GM04504 (cell line): ENCODE measurements at regions not wholly inside any gene's neighbourhood (a gene's known extent, or its start where the extent isn't known, plus 50 kb on each side); places are given as distances from the start of the nearest gene placed in this dataset.

Experiments
- DNase-seq: peaks from one replicate; pipeline ENCODE4 v3.0.0-alpha.2; 2012; ENCODE audit warnings: low read depth

DNA sequence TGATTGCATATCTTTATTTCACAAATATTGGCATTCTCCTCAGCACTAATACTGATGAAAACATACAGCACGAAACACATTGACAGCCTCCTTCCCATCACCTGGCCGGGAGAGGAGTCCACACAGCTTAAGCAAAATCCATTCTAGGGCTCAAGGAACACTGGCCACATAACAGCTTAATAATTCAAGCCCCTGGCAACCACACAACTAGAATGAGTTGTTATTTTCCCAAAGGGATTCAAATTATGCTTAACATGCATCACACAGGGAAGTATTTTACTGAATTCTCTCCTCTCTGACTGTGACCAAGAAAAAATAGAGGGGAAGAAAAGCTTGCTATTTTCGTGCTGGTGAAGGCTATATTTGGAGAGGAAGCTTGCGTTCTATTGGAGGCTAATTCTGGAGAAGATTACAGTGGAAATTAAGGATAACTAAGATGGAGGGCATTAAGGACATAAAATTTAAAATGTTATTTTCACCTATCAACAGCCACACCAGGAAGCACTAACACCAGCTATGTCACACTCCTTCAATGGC, 198.5 kb downstream of the ADGRG6 start:
- no peak for DNase-seq

DNA sequence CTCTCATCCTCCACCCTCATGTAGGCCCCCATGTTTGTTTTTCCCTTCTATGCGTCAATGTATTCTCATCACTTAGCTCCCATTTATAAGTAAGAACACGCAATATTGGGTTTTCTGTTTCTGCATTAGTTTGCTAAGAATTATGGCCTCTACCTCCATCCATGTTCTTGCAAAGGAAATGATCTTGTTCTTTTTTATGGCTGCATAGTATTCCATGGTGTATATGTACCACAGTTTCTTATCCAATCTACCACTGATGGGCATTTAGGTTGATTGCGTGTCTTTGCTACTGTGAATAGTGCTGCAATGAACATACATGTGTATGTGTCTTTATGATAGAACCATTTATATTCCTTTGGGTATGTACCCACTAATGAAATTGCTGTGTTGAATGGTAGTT, 200.0 kb downstream of the ADGRG6 start:
- DNase-seq: no peak

DNA sequence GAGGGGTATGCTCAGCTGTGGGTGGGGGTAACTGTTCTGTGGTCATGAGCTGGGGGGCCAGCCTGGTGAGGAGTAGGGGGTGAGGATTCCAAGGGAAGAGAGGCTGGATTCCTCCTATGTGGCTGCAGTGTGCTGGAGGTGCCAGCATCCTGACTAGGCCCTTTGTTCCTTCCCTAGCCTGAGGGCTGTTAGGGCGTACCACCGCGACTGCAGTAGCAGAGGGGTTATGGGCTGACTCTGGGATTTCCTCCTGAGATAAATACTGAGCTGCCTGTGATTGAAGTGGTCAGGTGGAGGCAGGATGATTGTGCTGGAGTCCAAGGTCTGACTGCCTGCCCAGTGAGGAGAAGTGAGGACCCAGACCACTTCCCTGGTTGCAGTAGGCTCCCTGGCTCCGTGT, 205.3 kb downstream of the ADGRG6 start:
- no peak for DNase-seq

DNA sequence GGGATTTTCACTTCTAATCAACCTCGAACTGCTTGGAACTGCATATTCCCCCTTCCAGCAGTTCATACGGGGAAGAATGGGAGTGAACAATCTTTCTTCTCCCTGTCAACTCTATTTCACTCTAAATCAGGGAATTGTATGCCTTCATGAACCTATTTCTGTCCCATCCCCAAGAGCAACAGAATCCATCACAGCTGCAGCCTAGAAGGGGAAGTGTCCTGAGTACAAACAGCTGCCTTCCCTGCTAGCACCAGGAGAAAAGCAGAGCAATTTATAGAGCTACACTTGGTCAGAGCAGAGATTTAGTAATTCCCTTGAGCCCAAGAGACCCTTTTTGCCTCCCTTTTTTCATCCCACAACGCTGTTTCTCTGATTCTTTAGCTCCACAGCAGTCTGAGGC, 208.4 kb downstream of the ADGRG6 start:
- no peak for DNase-seq

DNA sequence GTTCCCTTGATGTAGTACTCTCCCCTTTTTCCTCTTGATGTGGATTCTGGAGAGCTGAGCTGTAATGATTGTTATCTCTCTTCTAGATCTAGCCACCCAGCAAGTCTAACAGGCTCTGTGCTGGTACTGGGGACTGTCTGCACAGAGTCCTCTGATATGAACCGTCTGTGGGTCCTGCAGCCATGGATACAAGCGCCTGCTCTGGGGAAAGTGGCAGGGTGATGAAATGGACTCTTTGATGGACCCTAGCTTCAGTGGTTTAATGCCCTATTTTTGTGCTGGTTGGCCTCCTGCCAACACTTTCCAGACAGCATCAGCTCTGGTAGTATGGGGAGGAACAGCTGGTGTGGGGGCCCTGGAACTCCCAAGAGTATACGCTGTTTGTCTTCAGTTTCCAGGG, 216.3 kb downstream of the ADGRG6 start:
- no peak for DNase-seq

DNA sequence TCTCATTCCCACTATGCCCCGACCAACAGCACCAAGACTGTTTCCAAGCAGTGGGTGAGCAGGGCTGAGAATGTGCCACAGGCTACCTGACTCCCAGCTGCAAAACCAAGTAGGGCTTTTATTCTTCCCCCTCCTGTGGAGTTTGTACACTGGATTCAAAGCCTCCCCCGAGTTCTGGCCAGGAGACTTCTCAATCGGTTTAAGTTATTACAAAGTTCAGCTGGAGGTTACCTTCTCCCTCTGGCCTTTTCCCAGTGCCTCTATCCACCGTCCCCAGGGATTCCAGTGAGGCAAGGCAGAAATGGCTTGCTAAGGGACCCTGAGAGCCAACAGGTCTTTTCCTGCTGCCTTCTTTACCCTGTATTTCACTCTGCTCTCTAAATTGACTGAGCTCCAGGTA, 217.0 kb downstream of the ADGRG6 start:
- DNase-seq: no peak

DNA sequence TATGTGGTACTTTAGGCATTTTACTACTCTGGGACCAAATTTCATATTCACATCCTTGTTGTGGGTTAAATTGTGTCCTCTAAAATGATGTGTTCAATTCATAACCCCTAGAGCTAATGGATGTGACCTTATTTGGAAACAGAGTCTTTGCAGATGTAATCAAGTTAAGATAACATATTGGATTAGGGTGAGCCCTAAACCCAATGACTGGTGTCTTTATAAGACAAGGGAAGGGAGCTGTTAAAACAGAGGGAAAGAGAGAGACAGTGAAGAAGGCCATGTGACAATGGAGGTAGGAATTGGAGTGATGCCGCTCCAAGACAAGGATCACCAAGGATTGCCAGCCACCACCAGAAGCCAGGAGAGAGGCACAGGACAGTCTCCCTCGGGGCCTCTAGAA, 220.0 kb downstream of the ADGRG6 start:
- DNase-seq: no peak

DNA sequence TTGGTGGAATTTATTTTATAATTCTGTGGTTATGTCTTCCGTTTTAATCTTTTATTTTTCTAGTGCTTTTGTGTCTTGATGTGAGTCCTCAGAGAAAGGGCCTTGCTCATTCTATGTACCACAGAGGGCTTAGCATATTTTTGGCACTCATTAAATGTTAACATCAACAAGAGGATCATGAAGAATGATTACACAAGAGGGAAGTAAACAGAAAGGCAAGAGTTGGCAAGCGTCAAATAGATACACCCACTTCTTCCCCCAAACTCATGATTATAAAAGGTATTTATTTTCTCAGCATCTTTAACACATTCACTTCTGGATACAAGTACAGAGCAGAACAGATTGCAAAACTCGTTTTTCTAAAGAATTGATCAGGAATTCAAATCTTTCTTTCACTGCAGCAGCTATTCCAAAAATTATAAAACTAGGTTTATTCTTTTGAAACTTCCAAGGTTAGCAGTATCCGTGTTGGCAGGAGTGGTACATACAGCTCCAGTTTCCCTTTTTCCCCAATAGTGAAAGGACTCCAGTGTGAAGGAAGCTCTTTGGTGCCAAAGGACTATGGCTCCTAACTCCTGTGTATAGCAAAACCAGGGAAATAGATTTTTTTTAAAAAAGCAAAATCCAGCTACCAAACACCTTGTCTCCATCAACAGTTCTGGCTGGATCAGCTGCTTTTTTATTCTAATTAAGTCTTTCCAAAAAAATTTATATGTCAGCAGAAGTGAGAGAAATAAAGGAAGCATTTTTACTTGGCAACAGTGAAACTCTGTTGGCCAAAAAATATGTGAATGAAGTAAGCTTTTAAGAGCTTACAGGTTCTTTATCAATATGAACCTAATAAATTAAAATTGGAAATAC, 221.9 kb downstream of the ADGRG6 start:
- DNase-seq: no peak

DNA sequence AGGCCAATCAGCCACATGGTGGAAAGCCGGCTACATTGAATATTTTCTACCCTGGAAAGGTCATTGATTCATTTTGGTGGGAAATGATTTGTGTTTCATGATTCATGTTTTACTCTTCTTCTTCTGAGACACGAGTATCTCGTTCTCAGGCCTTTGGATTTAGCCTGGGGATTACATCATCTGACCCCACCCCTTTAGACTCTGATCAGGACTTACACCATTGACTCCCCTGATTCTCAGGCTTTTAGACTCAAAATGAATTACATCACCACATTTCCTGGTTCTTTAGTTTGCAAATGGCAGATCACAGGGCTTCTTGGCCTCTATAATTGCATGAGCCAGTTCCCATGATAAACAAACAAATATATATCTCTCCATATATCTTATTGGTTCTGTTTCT, 228.8 kb downstream of the ADGRG6 start:
- no peak for DNase-seq

DNA sequence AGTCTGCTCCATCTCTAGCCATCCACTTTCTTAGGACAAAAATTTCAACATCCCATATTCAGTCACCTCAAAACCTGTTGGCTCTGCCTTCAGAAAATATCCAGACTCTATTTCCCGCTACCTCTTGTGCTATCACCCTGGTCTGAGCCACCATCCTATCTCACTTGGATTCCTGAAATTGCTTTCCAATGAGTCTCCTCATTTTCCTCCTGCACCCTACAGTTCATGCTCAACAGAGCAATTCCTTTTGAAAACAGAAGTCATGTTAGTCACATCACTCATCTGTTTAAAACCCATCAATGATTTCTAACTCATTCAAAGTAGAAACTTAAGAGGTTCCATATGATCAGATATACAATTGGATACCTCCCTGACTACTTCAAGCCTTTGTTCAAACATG, 229.9 kb downstream of the ADGRG6 start:
- no peak for DNase-seq

DNA sequence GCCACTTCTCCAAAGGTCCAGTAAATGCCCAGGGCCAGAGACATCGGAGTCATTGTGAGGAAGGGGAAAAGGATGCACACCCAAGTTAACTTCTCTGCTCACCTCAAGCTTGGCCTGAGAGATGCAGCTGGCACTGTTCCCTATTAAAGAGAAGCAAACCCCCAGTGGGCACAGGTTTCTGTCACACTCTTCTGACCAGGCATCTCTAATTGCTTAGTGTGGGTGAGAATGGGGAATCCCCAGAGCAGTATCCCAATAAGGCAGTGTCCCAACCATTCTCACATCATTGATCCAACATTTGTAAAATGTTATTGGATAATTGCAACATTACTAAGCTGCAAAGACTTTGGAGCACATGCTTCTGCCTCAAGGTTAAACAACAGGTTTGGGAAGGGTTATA, 232.3 kb downstream of the ADGRG6 start:
- DNase-seq: no peak

DNA sequence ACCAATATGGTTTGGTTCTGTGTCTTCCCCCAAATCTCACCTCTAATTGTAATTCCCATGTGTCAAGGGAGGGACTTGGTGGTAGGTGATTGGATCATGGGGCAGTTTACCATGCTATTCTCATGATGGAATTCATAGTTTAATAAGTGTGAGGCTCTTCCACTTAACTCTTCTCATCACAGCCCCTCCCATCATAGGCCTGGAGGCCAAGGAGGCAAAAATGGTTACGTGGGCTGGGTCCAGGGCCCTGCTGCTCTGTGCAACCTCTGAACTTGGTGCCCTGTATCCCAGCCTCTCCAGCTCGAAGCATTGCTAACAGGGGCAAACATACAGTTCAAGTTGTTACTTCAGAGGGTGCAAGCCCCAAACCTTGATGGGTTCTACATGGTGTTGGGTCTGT, 232.7 kb downstream of the ADGRG6 start:
- no peak for DNase-seq

DNA sequence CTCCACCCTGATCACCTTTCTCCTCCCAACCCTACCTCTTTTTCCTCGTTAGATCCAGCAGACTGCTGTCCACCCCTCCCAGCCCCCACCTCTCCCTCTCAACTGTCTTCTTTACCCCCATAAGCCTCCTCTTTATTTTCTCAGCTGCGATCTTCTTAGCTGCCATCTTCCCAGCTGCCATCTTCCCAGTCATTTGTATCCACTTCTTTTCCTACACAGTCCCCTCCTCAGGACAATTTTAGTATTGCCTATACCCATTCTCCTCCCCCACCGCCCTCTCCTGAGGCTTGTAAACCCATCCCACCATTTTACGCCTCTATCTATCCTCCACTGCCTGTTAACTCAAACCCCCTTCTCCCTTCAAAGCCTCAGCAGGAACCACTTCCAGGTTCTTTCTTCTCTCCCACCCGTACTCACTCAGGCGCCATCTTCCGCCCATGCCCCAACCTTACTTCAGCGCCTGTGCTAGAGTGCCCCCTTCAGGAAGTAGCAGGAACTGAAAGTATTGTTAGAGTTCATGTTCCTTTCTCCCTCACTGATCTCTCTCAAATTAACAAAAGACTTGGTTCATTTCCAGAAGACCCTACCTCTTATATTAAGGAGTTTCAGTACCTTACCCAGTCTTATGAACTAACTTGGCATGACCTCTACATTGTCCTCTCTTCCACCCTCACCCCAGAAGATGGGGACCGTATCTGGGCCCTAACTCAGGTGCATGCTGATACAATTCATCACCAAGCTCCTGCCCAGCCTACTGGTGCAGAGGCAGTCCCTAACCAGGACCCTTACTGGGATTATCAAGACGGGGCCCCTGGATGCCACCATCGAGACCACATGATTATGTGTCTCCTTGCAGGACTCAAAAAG, 236.0 kb downstream of the ADGRG6 start:
- DNase-seq: no peak

DNA sequence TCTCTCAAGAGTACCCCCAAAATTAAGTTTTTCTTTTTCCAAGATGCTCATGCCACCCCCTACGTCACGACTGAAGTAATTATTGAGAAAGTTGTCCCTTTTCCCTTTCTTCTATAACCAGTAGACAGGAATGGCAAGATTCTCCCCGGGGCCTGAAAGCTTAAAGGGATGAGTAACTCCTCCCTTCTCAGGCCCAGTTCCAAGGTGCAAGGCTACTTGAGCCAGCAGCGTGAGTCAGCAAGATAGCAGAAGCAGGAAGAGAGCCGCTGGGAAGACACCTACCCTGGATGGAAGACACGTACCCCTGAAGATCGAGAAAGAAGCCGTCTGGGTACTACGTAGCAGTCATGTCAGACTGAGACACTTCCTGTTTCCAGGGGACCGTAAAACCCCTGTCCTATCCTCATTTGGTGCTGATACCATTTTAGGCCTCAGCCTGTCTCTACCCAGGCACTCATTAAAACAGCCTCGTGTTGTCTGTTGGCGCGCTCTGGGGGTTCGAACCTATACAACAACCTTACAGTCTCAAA, 241.0 kb downstream of the ADGRG6 start:
- peak; percentile 42 for DNase-seq

DNA sequence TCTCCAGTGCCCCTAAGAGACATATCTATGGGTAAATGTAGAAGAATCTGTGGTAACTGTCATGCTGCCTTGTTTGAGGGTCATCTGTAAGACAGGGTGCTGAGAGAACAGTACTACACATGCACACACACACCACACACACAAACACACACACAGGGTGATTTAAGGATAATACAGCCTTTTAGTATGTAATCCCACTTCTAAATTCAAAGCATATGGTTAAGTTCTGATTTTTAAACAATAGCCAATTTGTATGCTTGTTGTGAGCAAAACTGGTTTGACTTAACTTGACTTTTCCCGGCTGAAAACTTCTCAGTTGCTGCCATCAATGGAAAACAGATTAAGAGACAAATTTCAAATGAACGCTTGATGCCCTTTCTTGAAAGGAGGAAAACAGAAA, 241.8 kb downstream of the ADGRG6 start:
- no peak for DNase-seq

DNA sequence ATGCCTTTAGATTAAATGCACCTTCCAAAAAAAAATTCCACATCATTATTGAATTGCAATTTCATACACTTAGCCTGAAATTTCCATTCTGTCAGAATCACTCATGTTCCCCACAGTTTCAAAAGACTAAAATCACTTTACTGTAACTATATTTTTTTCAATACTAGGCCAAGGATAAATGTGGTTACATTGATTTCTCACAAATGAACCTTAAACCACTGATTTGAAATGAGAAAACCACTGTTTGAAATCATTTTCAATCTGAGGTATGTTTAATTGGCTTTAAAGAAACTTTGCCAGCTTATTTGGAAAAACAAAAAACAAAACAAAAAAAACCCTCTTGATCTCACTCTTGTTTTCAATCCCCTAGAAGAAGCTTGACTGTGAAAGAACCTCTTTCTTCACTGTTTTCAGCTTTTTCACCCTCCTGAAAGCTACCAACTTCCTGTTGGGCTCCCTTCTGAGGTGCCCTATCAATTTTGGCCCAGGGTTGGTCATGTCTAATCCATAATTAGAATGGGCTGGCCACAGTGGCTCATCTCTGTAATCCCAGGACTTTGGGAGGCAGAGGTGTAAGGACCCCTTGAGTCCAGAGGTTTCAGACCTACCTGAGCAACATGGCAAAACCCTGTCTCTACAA, 242.5 kb downstream of the ADGRG6 start:
- no peak for DNase-seq

DNA sequence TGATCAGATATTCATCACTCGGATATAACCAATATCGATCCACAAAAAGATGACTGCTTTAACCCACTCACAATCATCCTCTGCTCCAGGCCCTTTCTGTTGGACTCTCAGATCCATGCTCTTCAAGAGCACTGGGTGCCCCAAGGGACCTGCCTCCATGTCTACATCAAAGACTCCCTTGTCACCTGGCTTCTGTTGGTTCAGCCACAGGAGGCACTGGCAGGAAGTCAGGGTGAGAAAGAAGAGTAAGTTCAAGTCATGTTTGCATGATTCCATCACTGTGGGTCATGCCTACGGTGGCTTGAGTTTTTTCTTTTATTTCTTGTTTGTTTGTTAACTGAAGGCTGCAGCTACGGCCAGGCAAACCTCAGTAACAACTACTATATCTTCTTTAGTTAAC, 243.3 kb downstream of the ADGRG6 start:
- no peak for DNase-seq

DNA sequence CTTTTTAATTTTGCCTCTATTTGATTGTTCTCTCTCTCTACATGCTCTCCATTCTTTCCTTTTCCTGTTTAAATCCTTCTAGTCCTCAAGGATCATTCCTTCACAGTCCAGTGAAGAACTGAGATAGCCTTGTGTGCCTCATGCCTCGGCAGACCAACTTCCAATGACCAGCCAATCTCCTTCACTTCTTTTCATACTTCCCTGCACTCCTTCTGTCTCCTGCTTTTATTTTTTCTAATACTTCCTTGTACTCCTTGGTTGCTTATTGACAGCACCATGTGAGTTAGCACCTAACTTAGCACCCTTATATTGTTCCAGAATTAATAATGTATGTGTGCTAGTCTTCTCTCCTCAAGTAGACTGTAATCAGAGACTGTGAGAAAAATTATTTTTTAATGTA, 246.8 kb downstream of the ADGRG6 start:
- no peak for DNase-seq

DNA sequence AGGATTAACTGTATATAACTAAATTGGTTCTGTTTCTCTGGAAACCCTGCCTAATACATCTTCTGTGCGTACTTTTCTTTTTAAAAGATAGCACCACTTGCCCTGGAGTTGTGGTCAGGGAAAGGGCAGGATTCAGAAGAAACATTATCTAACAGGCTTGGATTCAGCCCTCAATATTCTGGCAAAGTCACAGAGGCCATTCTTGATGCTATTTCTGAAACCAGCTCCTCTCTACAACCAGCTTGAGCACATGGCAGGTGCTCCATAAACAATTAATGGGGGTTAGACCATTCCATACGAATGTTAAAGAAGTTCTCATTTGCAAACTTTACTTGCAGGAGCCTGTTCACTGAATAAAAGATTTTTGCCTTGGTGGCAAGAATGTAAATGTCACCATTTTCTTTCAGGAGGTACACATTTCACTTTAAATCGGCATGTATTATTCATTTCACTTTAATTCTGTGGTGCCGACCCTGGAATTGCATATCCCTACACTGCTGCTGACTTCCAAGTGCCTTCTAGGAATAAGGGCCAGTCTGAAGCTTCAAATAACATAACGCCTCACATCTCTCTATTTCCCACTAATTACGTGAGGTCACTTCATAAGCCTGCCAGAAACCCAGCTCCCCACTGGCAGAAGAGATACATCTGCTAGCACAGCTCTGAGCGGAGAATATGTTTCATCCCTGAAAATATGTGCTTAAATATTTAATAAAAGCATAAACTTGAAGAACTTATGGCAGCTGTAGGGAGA, 248.7 kb downstream of the ADGRG6 start:
- no peak for DNase-seq

DNA sequence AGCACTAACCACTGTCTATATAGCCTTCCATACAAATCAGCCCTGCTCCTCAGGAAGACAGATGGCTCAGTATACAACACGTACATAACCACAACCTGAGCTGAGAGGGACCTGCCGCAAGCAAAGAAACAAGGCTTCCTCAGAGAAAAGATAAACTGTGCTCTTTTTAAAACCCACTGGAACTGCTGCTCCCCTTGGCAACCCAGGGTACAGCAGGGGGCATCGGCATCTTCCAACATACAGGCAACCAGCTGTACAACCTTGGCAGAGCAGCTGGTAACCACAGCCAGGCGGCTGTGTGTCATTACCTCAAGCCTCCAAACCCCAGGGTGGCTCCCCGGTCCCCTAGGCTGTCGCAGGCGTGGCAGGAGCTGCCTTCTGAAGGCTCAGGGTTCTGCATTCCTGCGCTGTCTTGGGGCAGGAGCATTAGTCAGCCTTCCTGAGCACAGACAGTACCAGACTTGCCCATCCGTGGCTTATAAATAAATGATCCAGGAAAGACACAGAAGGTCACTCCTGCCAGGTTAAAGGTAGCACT, 249.5 kb downstream of the ADGRG6 start:
- no peak for DNase-seq

DNA sequence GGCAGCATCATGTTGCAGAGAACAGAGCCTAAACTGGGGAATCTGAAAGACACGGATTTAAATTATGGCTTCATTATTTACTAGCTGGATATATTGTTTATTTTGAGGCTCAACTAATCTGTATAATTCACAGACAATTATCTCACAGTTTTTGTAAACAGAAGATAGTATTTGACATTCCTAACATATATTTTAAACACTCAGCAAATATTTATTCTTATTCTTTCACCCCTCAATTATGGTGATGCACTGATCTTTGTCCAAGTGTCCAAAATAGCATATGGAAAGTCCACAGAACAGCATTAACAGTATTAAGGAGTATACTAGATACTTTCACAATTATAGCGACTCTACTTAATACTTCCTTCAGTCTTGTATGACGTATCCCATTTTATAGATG, 257.0 kb downstream of the ADGRG6 start:
- no peak for DNase-seq
